ENCODE measurements at regions not wholly inside any gene's neighbourhood (a gene's known extent, or its start where the extent isn't known, plus 50 kb on each side); places are given as distances from the start of the nearest gene placed in this dataset.

- H3K27me3 ChIP-seq (ENCODE audit: low read depth), result no peaks in the 10 kb centered on the region
- DNase-seq (no peak), ATAC-seq (no peak)
- TF ChIP-seq CTCF (IDR thresholded peaks at IDR 0.05), result no peak
- H3K27ac ChIP-seq, result no peak overlapping the region
- H3K4me3 ChIP-seq, result no peak overlapping the region
- no peaks in the 10 kb centered on the region for H3K4me1 ChIP-seq
- no peaks in the 10 kb centered on the region for H3K9me3 ChIP-seq
- intact Hi-C loops (cut with DNase I), result no loop called here
- H3K36me3 ChIP-seq, result no peaks in the 10 kb centered on the region
Observed at GRCh38 chr2:226615891-226616290, 183.7 kb downstream of the IRS1 start.

GRCh38 chr2:226611944-226612318 is 187.7 kb downstream of the IRS1 start:
- ATAC-seq (no peak), DNase-seq (no peak)
- Histone ChIP-seq H3K36me3 (no peaks in the 10 kb centered on the region), H3K27ac (no peak overlapping the region), H3K9me3 (no peaks in the 10 kb centered on the region), H3K4me3 (no peak overlapping the region), H3K4me1 (no peaks in the 10 kb centered on the region), H3K27me3 (ENCODE audit: low read depth) (no peaks in the 10 kb centered on the region)
- intact Hi-C loops (cut with DNase I), result no loop called here
- TF ChIP-seq CTCF (IDR thresholded peaks at IDR 0.05), result no peak

- ATAC-seq (no peak), DNase-seq (no peak)
- TF ChIP-seq CTCF (IDR thresholded peaks at IDR 0.05), result no peak
- H3K27ac ChIP-seq, result no peak overlapping the region
- no peaks in the 10 kb centered on the region for H3K36me3 ChIP-seq
- intact Hi-C loops (cut with DNase I), result no loop called here
- no peaks in the 10 kb centered on the region for H3K4me1 ChIP-seq
- H3K27me3 ChIP-seq (ENCODE audit: low read depth), result no peaks in the 10 kb centered on the region
- no peak overlapping the region for H3K4me3 ChIP-seq
- H3K9me3 ChIP-seq, result no peaks in the 10 kb centered on the region
Observed at GRCh38 chr2:226611196-226611943, 188.2 kb downstream of the IRS1 start.

- Histone ChIP-seq H3K36me3 (no peaks in the 10 kb centered on the region), H3K9me3 (no peaks in the 10 kb centered on the region), H3K4me3 (no peak overlapping the region), H3K27me3 (ENCODE audit: low read depth) (no peaks in the 10 kb centered on the region), H3K27ac (no peak overlapping the region), H3K4me1 (no peaks in the 10 kb centered on the region)
- no peak for TF ChIP-seq CTCF (IDR thresholded peaks at IDR 0.05)
- intact Hi-C loops (cut with DNase I), result no loop called here
- DNase-seq, result no peak
- ATAC-seq, result no peak
Observed at GRCh38 chr2:226609366-226609765, 190.3 kb downstream of the IRS1 start.

- no peaks in the 10 kb centered on the region for H3K4me1 ChIP-seq
- no peaks in the 10 kb centered on the region for H3K36me3 ChIP-seq
- no peaks in the 10 kb centered on the region for H3K9me3 ChIP-seq
- TF ChIP-seq CTCF (IDR thresholded peaks at IDR 0.05), result no peak
- ATAC-seq (no peak), DNase-seq (no peak)
- intact Hi-C loops (cut with DNase I), result no loop called here
- no peaks in the 10 kb centered on the region for H3K27me3 ChIP-seq (ENCODE audit: low read depth)
- no peak overlapping the region for H3K4me3 ChIP-seq
- H3K27ac ChIP-seq, result no peak overlapping the region
Observed at GRCh38 chr2:226608451-226608850, 191.2 kb downstream of the IRS1 start.
